HepG2 (cell line): ENCODE measurements at regions not wholly inside any gene's neighbourhood (a gene's known extent, or its start where the extent isn't known, plus 50 kb on each side); places are given as distances from the start of the nearest gene placed in this dataset.
A peak's percentile ranks its signal among the peaks of the same experiment; 100 is the strongest.

ENCODE experiments used
- ATAC-seq: fragments of 200-7000 bp; cut with Tn5 transposase; 3 replicates; pipeline ENCODE4 v1.9.1; 2020; ENCODE audit warnings: mild to moderate bottlenecking, moderate library complexity
- BruUV-seq: library from RNA; stranded (reverse); fragments of 400-500 nt; replicated peaks from 2 replicates; lab custom pipeline; 2021; lab: Mats Ljungman, UMichigan
- CTCF ChIA-PET: fragments of 300-600 bp; formaldehyde crosslinking; extraction: SDS; loops from one replicate; lab custom pipeline; 2021; ENCODE audit warnings: low total read pairs, inconsistent platforms, low intra/inter-chr PET ratio; lab: Yijun Ruan, JAX
- POLR2A ChIA-PET: fragments of 350-600 bp; sonication (Branson Sonifier 250); formaldehyde crosslinking; loops from one replicate; lab custom pipeline; 2020; ENCODE audit warnings: antibody characterized with exemption, inconsistent platforms; lab: Yijun Ruan, JAX
- DNase-seq: peaks from one replicate; pipeline ENCODE4 v3.0.0-alpha.2; 2015; ENCODE audit warnings: low spot score
- FAIRE-seq: peaks from 3 replicates; lab custom pipeline; 2011; peaks lifted over from hg19 to GRCh38; lab: Jason Lieb, UNC
- H2AFZ ChIP-seq: one replicate; pipeline ENCODE4 v1.6.1; 2011; ENCODE audit warnings: low read length, inconsistent platforms
- H3K27ac ChIP-seq: fragments of 300-600 bp; 3 replicates; pipeline ENCODE4 v1.8.0; 2011; ENCODE audit warnings: mixed run types, mild to moderate bottlenecking, mixed read lengths, low read length, inconsistent platforms; ENCODE audit not compliant: insufficient read depth; ENCODE audit errors: extremely low read length
- H3K27me3 ChIP-seq, 2 experiments: fragments of 200-600 bp in 1 of 2; 2 replicates in 1 of 2; 3 replicates in 1 of 2; pipeline versions ENCODE4 v1.6.0 to v1.8.0; 2011; ENCODE audit warnings: low read length in 2 of 2, mild to moderate bottlenecking in 2 of 2, moderate library complexity in 2 of 2, inconsistent platforms in 1 of 2; ENCODE audit not compliant: insufficient read depth in 2 of 2, control insufficient read depth in 1 of 2
- H3K36me3 ChIP-seq, 2 experiments: fragments of 200-600 bp in 1 of 2; replicated peaks in 1 of 2; 2 replicates in 1 of 2; 3 replicates in 1 of 2; pipeline versions ENCODE4 v1.5.1 to v1.8.0; 2011; ENCODE audit warnings: low read length in 2 of 2, inconsistent platforms in 1 of 2; ENCODE audit not compliant: insufficient read depth in 2 of 2, control insufficient read depth in 1 of 2
- H3K4me1 ChIP-seq: 2 replicates; pipeline ENCODE4 v1.5.1; 2012; ENCODE audit warnings: low read length, inconsistent platforms; ENCODE audit not compliant: insufficient read depth
- H3K4me2 ChIP-seq: 2 replicates; pipeline ENCODE4 v1.6.0; 2011; ENCODE audit warnings: low read depth, low read length, inconsistent platforms
- H3K4me3 ChIP-seq, 3 experiments: fragments of 200-600 bp in 1 of 3; sonication (generic), shearing (Covaris generic) in 1 of 3; replicated peaks in 1 of 3; 2 replicates each; pipeline ENCODE4 v1.5.1; 2011 to 2016; ENCODE audit warnings: low read length in 3 of 3, inconsistent platforms in 2 of 3, low read depth in 2 of 3, mild to moderate bottlenecking in 2 of 3, control low read depth in 1 of 3, mixed read lengths in 1 of 3; ENCODE audit not compliant: insufficient read depth in 1 of 3
- H3K79me2 ChIP-seq: one replicate; pipeline ENCODE4 v1.6.1; 2011; ENCODE audit warnings: low read length, inconsistent platforms; ENCODE audit not compliant: insufficient read depth
- H3K9ac ChIP-seq: 2 replicates; pipeline ENCODE4 v1.6.0; 2011; ENCODE audit warnings: mild to moderate bottlenecking, low read depth, low read length, inconsistent platforms; ENCODE audit not compliant: insufficient read depth
- H3K9me3 ChIP-seq: 2 replicates; pipeline ENCODE4 v1.5.1; 2012; ENCODE audit warnings: mild to moderate bottlenecking, low read length
- H4K20me1 ChIP-seq: 2 replicates; pipeline ENCODE4 v1.6.0; 2011; ENCODE audit warnings: inconsistent platforms, mild to moderate bottlenecking, low read length, moderate library complexity; ENCODE audit not compliant: insufficient read depth
- NFE2 ChIP-seq: sonication (generic); formaldehyde crosslinking; IDR thresholded peaks from 2 replicates; pipeline ENCODE4 v1.4.0; 2020; ENCODE audit warnings: missing genetic modification reagents
- RFX5 ChIP-seq: IDR thresholded peaks from 2 replicates; pipeline ENCODE4 v1.6.1; 2011; ENCODE audit warnings: low read depth, low read length, improper control_type of control experiment
- SMC3 ChIP-seq: IDR thresholded peaks from 2 replicates; pipeline ENCODE4 v1.6.1; 2011; ENCODE audit warnings: low read length, improper control_type of control experiment
- SRY ChIP-seq: sonication (generic); formaldehyde crosslinking; IDR thresholded peaks from 2 replicates; pipeline ENCODE4 v1.8.0; 2022; ENCODE audit warnings: mild to moderate bottlenecking, missing genetic modification reagents
- STAG1 ChIP-seq: sonication (generic); formaldehyde crosslinking; IDR thresholded peaks from 2 replicates; pipeline ENCODE4 v1.4.0; 2020; ENCODE audit warnings: missing genetic modification reagents
- ZNF747 ChIP-seq: sonication (generic); formaldehyde crosslinking; IDR thresholded peaks from 2 replicates; pipeline ENCODE4 v1.8.1; 2023; ENCODE audit warnings: missing genetic modification reagents, mild to moderate bottlenecking, borderline replicate concordance
- WGBS: methylation state at CpG from one replicate; pipeline ENCODE4 v1.1.6; 2017; ENCODE audit warnings: low lambda C conversion rate; 5-methylcytosine and 5-hydroxymethylcytosine counted together
- in situ Hi-C: cut with HindIII; loops from 2 replicates; pipeline ENCODE4 v1.10.0; 2017; ENCODE audit warnings: low pct_unique_long_range_greater_than_20kb; ENCODE audit not compliant: extremely low pct_ligation_motif_present
- intact Hi-C: fragments of 100-400 bp; cut with micrococcal nuclease; formaldehyde crosslinking; loops from one replicate; pipeline ENCODE4 v1.10.0; 2022; ENCODE audit not compliant: unreplicated experiment
- TF ChIP-seq, protein P1 (sequence below): sonication (generic); formaldehyde crosslinking; IDR thresholded peaks from 2 replicates; pipeline ENCODE4 v1.5.0; 2020; ENCODE audit warnings: mild to moderate bottlenecking, missing genetic modification reagents, moderate library complexity
- TF ChIP-seq, protein P2 (sequence below): sonication (generic); formaldehyde crosslinking; IDR thresholded peaks from 2 replicates; pipeline ENCODE4 v1.4.0; 2020; ENCODE audit warnings: missing genetic modification reagents

DNA sequence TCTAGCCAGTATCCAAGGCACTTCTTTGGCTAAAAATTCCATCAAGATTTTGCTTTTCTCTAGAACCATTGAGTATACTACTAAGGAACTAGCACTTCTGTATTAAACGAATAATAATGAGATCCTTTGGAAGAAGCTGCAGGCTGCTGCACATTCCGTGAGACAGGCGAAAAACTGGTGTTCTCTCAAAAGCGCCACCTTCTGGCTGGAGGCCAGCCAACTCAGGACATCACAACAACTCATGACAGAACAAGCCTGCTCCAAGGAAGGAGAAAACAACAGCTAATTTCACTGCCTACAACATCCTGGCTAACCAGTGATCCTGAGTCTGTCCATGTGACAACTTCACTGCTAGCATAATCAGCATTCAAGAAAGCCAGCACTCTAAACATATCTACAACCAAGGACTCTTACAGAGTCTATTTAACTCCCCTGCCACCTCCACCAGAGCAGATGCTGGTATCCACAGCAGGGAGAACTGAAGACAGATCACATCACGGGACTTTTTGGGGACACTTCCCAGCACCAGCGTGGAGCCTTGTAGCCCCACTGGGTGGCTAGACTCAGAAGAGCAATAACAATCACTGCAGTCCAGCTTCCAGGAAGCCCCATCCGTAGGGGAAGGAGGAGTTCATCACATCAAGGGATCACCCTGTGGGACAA lies 150.5 kb downstream of the YTHDC2 start:
- peak; percentile 30 for FAIRE-seq

More for the DNA sequence above, 150.5 kb downstream of the YTHDC2 start:
- H4K20me1 ChIP-seq, result no peaks in the 10 kb centered on the region
- intact Hi-C loops, result loop anchor here (1.0 kb wide), 1 partner anchor 52 kb away; no protein-coding TSS in a partner anchor
- H3K4me2 ChIP-seq, result no peak overlapping the region
- TF ChIP-seq, protein P1, sequence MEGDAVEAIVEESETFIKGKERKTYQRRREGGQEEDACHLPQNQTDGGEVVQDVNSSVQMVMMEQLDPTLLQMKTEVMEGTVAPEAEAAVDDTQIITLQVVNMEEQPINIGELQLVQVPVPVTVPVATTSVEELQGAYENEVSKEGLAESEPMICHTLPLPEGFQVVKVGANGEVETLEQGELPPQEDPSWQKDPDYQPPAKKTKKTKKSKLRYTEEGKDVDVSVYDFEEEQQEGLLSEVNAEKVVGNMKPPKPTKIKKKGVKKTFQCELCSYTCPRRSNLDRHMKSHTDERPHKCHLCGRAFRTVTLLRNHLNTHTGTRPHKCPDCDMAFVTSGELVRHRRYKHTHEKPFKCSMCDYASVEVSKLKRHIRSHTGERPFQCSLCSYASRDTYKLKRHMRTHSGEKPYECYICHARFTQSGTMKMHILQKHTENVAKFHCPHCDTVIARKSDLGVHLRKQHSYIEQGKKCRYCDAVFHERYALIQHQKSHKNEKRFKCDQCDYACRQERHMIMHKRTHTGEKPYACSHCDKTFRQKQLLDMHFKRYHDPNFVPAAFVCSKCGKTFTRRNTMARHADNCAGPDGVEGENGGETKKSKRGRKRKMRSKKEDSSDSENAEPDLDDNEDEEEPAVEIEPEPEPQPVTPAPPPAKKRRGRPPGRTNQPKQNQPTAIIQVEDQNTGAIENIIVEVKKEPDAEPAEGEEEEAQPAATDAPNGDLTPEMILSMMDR (CRISPR knock-in tag), result peak; percentile 70
- no peak for TF ChIP-seq ZNF747 (CRISPR knock-in tag)
- TF ChIP-seq RFX5, result no peak
- no peak for TF ChIP-seq NFE2 (CRISPR knock-in tag)
- no peak for TF ChIP-seq SRY (CRISPR knock-in tag)
- TF ChIP-seq, protein P2, sequence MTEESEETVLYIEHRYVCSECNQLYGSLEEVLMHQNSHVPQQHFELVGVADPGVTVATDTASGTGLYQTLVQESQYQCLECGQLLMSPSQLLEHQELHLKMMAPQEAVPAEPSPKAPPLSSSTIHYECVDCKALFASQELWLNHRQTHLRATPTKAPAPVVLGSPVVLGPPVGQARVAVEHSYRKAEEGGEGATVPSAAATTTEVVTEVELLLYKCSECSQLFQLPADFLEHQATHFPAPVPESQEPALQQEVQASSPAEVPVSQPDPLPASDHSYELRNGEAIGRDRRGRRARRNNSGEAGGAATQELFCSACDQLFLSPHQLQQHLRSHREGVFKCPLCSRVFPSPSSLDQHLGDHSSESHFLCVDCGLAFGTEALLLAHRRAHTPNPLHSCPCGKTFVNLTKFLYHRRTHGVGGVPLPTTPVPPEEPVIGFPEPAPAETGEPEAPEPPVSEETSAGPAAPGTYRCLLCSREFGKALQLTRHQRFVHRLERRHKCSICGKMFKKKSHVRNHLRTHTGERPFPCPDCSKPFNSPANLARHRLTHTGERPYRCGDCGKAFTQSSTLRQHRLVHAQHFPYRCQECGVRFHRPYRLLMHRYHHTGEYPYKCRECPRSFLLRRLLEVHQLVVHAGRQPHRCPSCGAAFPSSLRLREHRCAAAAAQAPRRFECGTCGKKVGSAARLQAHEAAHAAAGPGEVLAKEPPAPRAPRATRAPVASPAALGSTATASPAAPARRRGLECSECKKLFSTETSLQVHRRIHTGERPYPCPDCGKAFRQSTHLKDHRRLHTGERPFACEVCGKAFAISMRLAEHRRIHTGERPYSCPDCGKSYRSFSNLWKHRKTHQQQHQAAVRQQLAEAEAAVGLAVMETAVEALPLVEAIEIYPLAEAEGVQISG (CRISPR knock-in tag), result peak; percentile 73
- TF ChIP-seq STAG1 (CRISPR knock-in tag), result peak; percentile 16; the same call in 1 of the 2 replicates
- TF ChIP-seq SMC3, result peak; percentile 45; the same call in 1 of the 2 replicates
- 12% methylated on average over 7 of the region's 7 CpGs for WGBS
- H3K36me3 ChIP-seq, result no peaks in the 10 kb centered on the region
- H3K4me1 ChIP-seq, result no peaks in the 10 kb centered on the region
- no peaks in the 10 kb centered on the region for H3K79me2 ChIP-seq
- DNase-seq (peak; percentile 45), ATAC-seq (peak; percentile 85)
- H3K9ac ChIP-seq, result no peak overlapping the region
- H3K27ac ChIP-seq, result no peak overlapping the region
- in situ Hi-C loops, result loop anchor here (10.0 kb wide), 1 partner anchor 49 kb away; no protein-coding TSS in a partner anchor
- ChIA-PET POLR2A (no interaction called here), CTCF (interaction anchor here (1.4 kb wide), 1 partner anchor 52 kb away, joined by 6 read pairs; no protein-coding TSS in a partner anchor)
- no TSS peak for BruUV-seq
- no peak overlapping the region for H3K4me3 ChIP-seq
- no peaks in the 10 kb centered on the region; a peak in 1 of 5 replicates for H3K27me3 ChIP-seq
- no peak overlapping the region for H2AFZ ChIP-seq
- no peaks in the 10 kb centered on the region for H3K9me3 ChIP-seq
